ENCODE measurements at regions not wholly inside any gene's neighbourhood (a gene's known extent, or its start where the extent isn't known, plus 50 kb on each side); places are given as distances from the start of the nearest gene placed in this dataset.

- TF ChIP-seq CTCF (conservative IDR thresholded peaks at IDR 0.05; ENCODE audit: low read depth in 2 of 2) = no peak
- no peak for TF ChIP-seq POLR2AphosphoS5 (IDR thresholded peaks at IDR 0.05; ENCODE audit: low read depth)
- no peak for TF ChIP-seq EZH2 (IDR thresholded peaks at IDR 0.05; ENCODE audit: low read depth, unreplicated experiment)
- TF ChIP-seq REST (IDR thresholded peaks at IDR 0.05; ENCODE audit: unreplicated experiment) = no peak
- no peak for TF ChIP-seq EZH2phosphoT487 (IDR thresholded peaks at IDR 0.05; ENCODE audit: unreplicated experiment)
- TF ChIP-seq JUNB (IDR thresholded peaks at IDR 0.05; ENCODE audit: unreplicated experiment) = no peak
- no peak for TF ChIP-seq ZNF331 (CRISPR knock-in tag; IDR thresholded peaks at IDR 0.05; ENCODE audit: low read depth)
- TF ChIP-seq ZNF114 (CRISPR knock-in tag; IDR thresholded peaks at IDR 0.05) = no peak
- TF ChIP-seq NANOG (IDR thresholded peaks at IDR 0.05; ENCODE audit: borderline replicate concordance) = no peak
- TF ChIP-seq CREB1 (CRISPR knock-in tag; IDR thresholded peaks at IDR 0.05; ENCODE audit: low read depth) = no peak
- TF ChIP-seq STAT1 (IDR thresholded peaks at IDR 0.05; ENCODE audit: unreplicated experiment) = no peak
Measured at GRCh38 chr6:14925025-14925698, 320.7 kb upstream of the JARID2 start.
